ENCODE measurements at regions not wholly inside any gene's neighbourhood (a gene's known extent, or its start where the extent isn't known, plus 50 kb on each side); places are given as distances from the start of the nearest gene placed in this dataset.

DNA sequence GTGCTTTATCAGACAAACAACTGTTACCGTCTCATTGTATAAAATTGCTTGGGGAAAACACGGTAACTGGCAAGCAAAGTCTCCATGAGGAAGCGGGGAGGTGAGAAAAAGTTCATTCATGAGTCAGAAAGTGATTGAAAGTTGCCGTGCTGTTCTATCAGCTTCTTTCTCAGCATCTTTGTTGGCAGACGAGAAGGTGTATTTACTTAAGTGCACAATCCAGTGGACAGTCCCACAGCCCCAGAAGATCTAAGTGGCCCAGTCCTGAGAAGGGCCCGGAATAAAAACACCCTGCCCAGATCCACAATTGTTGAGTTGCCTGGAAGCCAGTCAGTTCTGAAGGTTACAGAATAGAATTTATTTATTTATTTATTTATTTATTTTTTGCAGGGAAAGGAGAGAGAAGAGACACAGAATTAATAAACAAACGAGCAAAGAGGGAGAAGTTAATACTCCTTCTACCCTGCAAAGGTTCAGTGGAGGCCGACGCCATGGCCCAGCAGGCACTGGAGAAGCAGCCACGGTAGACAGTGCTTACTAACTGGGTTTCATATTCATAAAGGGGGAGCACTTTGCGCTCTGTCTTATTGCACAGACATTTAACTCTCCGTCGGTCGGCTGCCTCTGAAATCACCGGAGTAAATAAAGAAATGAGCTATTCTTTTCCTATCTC, 676.0 kb upstream of the SALL3 start:
- TF ChIP-seq, protein P1, sequence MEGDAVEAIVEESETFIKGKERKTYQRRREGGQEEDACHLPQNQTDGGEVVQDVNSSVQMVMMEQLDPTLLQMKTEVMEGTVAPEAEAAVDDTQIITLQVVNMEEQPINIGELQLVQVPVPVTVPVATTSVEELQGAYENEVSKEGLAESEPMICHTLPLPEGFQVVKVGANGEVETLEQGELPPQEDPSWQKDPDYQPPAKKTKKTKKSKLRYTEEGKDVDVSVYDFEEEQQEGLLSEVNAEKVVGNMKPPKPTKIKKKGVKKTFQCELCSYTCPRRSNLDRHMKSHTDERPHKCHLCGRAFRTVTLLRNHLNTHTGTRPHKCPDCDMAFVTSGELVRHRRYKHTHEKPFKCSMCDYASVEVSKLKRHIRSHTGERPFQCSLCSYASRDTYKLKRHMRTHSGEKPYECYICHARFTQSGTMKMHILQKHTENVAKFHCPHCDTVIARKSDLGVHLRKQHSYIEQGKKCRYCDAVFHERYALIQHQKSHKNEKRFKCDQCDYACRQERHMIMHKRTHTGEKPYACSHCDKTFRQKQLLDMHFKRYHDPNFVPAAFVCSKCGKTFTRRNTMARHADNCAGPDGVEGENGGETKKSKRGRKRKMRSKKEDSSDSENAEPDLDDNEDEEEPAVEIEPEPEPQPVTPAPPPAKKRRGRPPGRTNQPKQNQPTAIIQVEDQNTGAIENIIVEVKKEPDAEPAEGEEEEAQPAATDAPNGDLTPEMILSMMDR (IDR thresholded peaks at IDR 0.05): no peak

GRCh38 chr18:78304192-78305164, 675.1 kb upstream of the SALL3 start:
- DNase-seq (ENCODE audit: low spot score): no peak
- no peak overlapping the region for H3K4me3 ChIP-seq
- H3K27ac ChIP-seq: no peak overlapping the region
- TF ChIP-seq, protein P1 (IDR thresholded peaks at IDR 0.05): no peak

More for the DNA sequence above, 676.0 kb upstream of the SALL3 start:
- no peak for DNase-seq (ENCODE audit: low spot score)
- Histone ChIP-seq H3K27ac (no peak overlapping the region), H3K4me3 (no peak overlapping the region)

DNA sequence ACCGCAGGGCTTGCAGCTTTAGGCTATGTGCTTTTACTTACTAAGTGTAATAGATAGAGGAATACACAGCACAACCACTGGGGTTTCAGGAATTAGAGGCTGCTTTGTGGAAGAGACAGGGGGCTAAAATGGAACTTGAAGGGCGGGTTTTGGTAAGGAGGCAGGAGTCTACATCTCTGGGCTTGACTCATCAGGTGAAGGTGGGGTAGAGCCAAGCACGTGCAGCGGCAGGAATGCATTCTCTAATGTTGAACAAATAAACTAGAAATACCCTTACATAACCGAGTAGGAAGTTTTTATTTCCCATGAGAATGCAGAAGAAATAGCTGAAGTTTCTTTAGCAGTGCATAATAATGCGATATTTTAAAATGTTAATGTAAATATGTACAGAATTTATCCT, 673.8 kb upstream of the SALL3 start:
- H3K4me3 ChIP-seq: no peak overlapping the region
- no peak for DNase-seq (ENCODE audit: low spot score)
- no peak overlapping the region for H3K27ac ChIP-seq
- TF ChIP-seq, protein P1 (IDR thresholded peaks at IDR 0.05): no peak

DNA sequence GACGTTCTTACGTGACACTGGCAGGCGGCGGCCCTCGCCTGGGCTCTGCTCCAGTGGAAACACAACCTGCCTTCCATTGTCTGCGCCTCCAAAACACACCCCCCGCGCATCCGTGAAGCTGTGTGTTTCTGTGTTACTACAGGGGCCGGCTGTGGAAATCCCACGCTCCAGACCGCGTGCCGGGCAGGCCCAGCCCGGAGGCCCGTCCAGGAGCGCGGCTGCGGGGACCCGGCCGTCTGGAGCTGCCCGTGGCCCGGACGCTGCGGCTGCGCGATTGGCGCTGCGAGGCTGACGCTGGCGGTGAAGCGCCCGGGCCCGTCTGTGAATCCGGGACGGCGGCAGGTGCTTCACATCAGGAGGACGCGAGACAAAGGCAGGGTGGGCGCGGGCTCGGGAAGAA, 670.3 kb upstream of the SALL3 start:
- no peak overlapping the region for H3K4me3 ChIP-seq
- no peak overlapping the region for H3K27ac ChIP-seq
- TF ChIP-seq, protein P1 (IDR thresholded peaks at IDR 0.05): no peak
- no peak for DNase-seq (ENCODE audit: low spot score)

- TF ChIP-seq, protein P1 (IDR thresholded peaks at IDR 0.05): no peak
- Histone ChIP-seq H3K4me3 (no peak overlapping the region), H3K27ac (no peak overlapping the region)
- no peak for DNase-seq (ENCODE audit: low spot score)
These were observed 669.7 kb upstream of the SALL3 start for GRCh38 chr18:78309924-78310323.

DNA sequence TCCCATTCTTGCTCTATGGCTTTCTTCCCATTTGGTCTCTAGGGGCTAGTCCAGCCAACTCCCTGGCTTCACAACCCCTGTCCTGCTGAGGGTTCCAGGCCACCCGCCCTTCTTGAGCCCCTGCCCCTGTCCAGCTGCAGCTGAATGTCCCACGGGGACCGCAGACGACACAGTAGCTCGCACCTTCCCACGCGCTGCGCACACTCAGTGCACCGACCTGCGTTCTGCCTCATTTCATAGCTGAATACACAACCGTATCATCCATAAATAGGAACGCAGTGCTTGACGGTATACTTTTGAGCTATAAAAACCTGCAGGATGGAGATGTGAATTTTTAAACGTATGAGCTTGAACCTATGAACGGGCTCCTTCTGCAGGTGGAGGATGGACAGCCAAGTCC, 660.4 kb upstream of the SALL3 start:
- H3K27ac ChIP-seq: no peak overlapping the region
- no peak for DNase-seq (ENCODE audit: low spot score)

More for the DNA sequence above, 660.4 kb upstream of the SALL3 start:
- TF ChIP-seq, protein P1 (IDR thresholded peaks at IDR 0.05): no peak
- H3K4me3 ChIP-seq: no peak overlapping the region

All from coronary artery (tissue), 2 donors.